Breast epithelium (tissue), 4 donors: ENCODE measurements at regions not wholly inside any gene's neighbourhood (a gene's known extent, or its start where the extent isn't known, plus 50 kb on each side); places are given as distances from the start of the nearest gene placed in this dataset.

ENCODE experiments used
- DNase-seq, 2 donors: peaks; one replicate each; pipeline ENCODE4 v3.0.0-alpha.2; 2019; ENCODE audit warnings: low spot score in 2 of 2
- H3K27ac ChIP-seq, 2 donors: fragments of 200-600 bp; sonication (generic) in 1 of 2; one replicate each; pipeline ENCODE4 v1.5.1; 2016 to 2019; ENCODE audit warnings: mild to moderate bottlenecking in 1 of 2
- H3K27me3 ChIP-seq, 2 donors: fragments of 200-600 bp; sonication (generic) in 1 of 2; one replicate each; pipeline versions ENCODE4 v1.5.1 to v1.6.0; 2017 to 2019; ENCODE audit warnings: control low read depth in 1 of 2, mild to moderate bottlenecking in 1 of 2
- H3K36me3 ChIP-seq: fragments of 200-600 bp; one replicate; pipeline ENCODE4 v1.5.1; 2019
- H3K4me1 ChIP-seq, 2 donors: fragments of 200-600 bp; sonication (generic); one replicate each; pipeline ENCODE4 v1.5.1; 2016 to 2019; ENCODE audit warnings: control low read depth in 1 of 2
- H3K4me3 ChIP-seq, 3 donors: fragments of 200-600 bp; sonication (generic); 1 replicate in 2 of 3; 2 replicates in 1 of 3; pipeline ENCODE4 v1.5.1; 2016 to 2019; ENCODE audit warnings: mild to moderate bottlenecking in 3 of 3, moderate library complexity in 2 of 3
- H3K9me3 ChIP-seq, 2 donors: fragments of 200-600 bp; sonication (generic) in 1 of 2; one replicate each; pipeline ENCODE4 v1.5.1; 2016 to 2019; ENCODE audit warnings: control low read depth in 1 of 2
- CTCF ChIP-seq, 3 donors: fragments of 450-650 bp; IDR thresholded peaks; one replicate each; pipeline ENCODE4 v1.5.1; 2016 to 2017; ENCODE audit warnings: antibody characterized with exemption in 3 of 3, mild to moderate bottlenecking in 3 of 3, moderate library complexity in 3 of 3
- POLR2A ChIP-seq: fragments of 450-650 bp; IDR thresholded peaks from one replicate; pipeline ENCODE4 v1.6.1; 2016; ENCODE audit warnings: antibody characterized with exemption, mild to moderate bottlenecking, moderate library complexity
- POLR2AphosphoS5 ChIP-seq, 3 donors: sonication (generic); formaldehyde crosslinking; IDR thresholded peaks; one replicate each; pipeline ENCODE4 v1.6.1; 2017; ENCODE audit warnings: antibody characterized with exemption in 3 of 3
- intact Hi-C: fragments of 100-400 bp; cut with DNase I; formaldehyde crosslinking; loops from one replicate; pipeline ENCODE4 v1.15.1; 2023; ENCODE audit warnings: low total_unique reads

GRCh38 chr5:101894985-101895384 is 401.1 kb downstream of the SLCO4C1 start:
- Histone ChIP-seq H3K27ac (no peak overlapping the region), H3K4me3 (no peak overlapping the region), H3K4me1 (no peaks in the 10 kb centered on the region), H3K27me3 (no peaks in the 10 kb centered on the region), H3K36me3 (no peaks in the 10 kb centered on the region), H3K9me3 (no peaks in the 10 kb centered on the region)
- TF ChIP-seq POLR2A (no peak), CTCF (IDR thresholded peaks at IDR 0.05) (no peak), POLR2AphosphoS5 (IDR thresholded peaks at IDR 0.05) (no peak)
- DNase-seq = no peak
- intact Hi-C loops = no loop called here

DNA sequence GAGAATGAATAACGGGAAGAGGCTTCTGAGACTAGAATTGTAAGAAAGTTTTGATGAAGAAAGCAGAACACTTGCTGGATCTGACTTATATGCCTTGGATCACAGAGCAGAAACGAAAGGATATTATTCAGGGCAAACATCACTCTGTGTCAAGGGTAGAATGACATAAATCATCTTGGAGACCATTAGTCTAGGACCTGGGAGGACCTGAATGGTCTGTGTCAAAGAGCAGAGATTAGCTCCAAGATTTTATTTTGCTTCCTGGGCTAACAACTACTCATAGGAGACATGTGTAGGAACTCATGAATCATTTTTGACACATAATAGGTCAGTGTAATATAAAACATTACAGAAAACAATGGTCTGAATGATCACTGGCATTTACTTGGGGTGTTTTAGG is 417.9 kb downstream of the SLCO4C1 start:
- no peak overlapping the region for H3K4me3 ChIP-seq
- no peaks in the 10 kb centered on the region for H3K27me3 ChIP-seq
- H3K4me1 ChIP-seq = no peaks in the 10 kb centered on the region
- no peaks in the 10 kb centered on the region for H3K9me3 ChIP-seq
- DNase-seq = no peak
- no peak for TF ChIP-seq POLR2AphosphoS5 (IDR thresholded peaks at IDR 0.05)
- no peak for TF ChIP-seq CTCF (IDR thresholded peaks at IDR 0.05)
- TF ChIP-seq POLR2A = no peak
- H3K36me3 ChIP-seq = no peaks in the 10 kb centered on the region
- H3K27ac ChIP-seq = no peak overlapping the region
- intact Hi-C loops = no loop called here

- H3K27ac ChIP-seq = no peak overlapping the region
- no peaks in the 10 kb centered on the region for H3K27me3 ChIP-seq
- H3K36me3 ChIP-seq = no peaks in the 10 kb centered on the region
- TF ChIP-seq POLR2AphosphoS5 (IDR thresholded peaks at IDR 0.05) (no peak), CTCF (IDR thresholded peaks at IDR 0.05) (no peak), POLR2A (no peak)
- no peaks in the 10 kb centered on the region for H3K9me3 ChIP-seq
- H3K4me1 ChIP-seq = no peaks in the 10 kb centered on the region
- H3K4me3 ChIP-seq = no peak overlapping the region
- DNase-seq = no peak
- intact Hi-C loops = no loop called here
These were observed 418.6 kb downstream of the SLCO4C1 start for GRCh38 chr5:101877451-101877850.

DNA sequence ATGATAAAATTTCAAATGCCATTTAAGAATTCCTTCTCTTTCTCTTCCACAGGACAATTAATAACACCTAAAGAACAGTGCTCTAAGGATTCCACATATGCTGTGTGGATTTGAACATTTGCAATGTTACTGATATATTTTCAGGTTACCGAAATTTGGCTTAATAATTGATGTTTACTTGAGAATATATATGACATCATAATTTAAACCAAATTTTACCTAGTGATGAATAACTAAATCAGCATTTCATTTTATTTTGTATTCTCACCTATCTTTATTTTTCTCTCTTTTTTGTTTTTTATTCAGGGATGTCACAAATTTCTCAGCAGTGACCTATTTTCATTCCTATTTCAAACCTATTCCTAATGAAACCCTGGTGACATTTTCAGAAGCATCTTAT is 429.6 kb downstream of the SLCO4C1 start:
- Histone ChIP-seq H3K27me3 (no peaks in the 10 kb centered on the region), H3K27ac (no peak overlapping the region), H3K9me3 (no peaks in the 10 kb centered on the region), H3K36me3 (no peaks in the 10 kb centered on the region), H3K4me3 (no peak overlapping the region), H3K4me1 (no peaks in the 10 kb centered on the region)
- DNase-seq = no peak
- intact Hi-C loops = no loop called here
- no peak for TF ChIP-seq POLR2A
- TF ChIP-seq POLR2AphosphoS5 (IDR thresholded peaks at IDR 0.05) = no peak
- no peak for TF ChIP-seq CTCF (IDR thresholded peaks at IDR 0.05)

DNA sequence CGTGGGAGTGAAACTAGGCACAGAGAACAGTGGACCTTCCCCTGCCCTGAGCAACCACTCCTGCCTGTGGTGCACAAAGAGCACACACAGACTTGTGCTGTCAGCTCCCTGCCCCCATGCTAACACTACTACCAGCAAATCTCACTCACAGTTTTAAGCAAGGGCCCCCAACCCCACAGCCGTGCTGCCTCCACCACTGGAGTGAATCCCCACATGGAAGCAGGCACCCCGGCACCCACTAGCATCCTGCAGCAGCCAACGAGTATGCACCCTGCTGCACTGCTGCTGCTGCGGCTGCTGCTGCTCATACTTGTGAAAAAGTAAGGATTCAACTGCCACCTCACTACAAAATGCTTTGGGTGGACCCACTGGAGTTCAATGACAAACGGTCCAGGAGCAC is 435.5 kb downstream of the SLCO4C1 start:
- Histone ChIP-seq H3K4me3 (no peak overlapping the region), H3K36me3 (no peaks in the 10 kb centered on the region), H3K4me1 (no peaks in the 10 kb centered on the region), H3K27ac (no peak overlapping the region), H3K27me3 (no peaks in the 10 kb centered on the region), H3K9me3 (no peaks in the 10 kb centered on the region)
- intact Hi-C loops = no loop called here
- DNase-seq = no peak
- no peak for TF ChIP-seq CTCF (IDR thresholded peaks at IDR 0.05)
- no peak for TF ChIP-seq POLR2AphosphoS5 (IDR thresholded peaks at IDR 0.05)
- TF ChIP-seq POLR2A = no peak
